ENCODE measurements at regions not wholly inside any gene's neighbourhood (a gene's known extent, or its start where the extent isn't known, plus 50 kb on each side); places are given as distances from the start of the nearest gene placed in this dataset.

DNA sequence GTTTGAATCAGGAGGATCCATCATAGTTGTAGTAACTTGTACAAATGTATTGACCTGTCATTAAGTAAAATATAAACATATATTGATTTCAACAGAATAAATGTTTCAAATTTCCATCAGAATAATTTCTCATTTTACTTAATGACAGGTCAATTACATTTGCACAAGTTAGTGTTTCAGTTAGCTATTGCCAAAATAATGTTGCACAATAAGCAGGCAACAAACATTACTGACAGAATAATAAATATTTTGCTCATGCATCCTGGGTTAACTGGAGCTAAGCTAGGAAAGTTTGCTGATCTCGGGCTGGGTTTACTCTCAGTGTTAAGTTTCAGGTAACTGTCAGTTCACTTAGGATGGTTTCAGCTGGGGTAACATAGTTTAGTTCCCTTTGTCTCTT, 822.4 kb downstream of the KCNT2 start:
- Histone ChIP-seq H3K79me2 (ENCODE audit: insufficient read depth, low read length) (no peaks in the 10 kb centered on the region), H4K20me1 (ENCODE audit: insufficient read depth, low read length) (no peaks in the 10 kb centered on the region), H3K27me3 (ENCODE audit: insufficient read depth, low read length) (no peaks in the 10 kb centered on the region), H3K9me3 (ENCODE audit: low read length) (no peaks in the 10 kb centered on the region), H3F3A (ENCODE audit: insufficient read depth, low read length) (no peaks in the 10 kb centered on the region), H3K4me3 (ENCODE audit: low read depth, low read length, poor library complexity, severe bottlenecking) (no peak overlapping the region), H2AFZ (ENCODE audit: low read length) (no peak overlapping the region), H3K27ac (ENCODE audit: low read depth, low read length, poor library complexity, severe bottlenecking) (no peak overlapping the region), H3K9me2 (ENCODE audit: low read depth, low read length) (no peaks in the 10 kb centered on the region), H3K36me3 (ENCODE audit: insufficient read depth, low read length) (no peaks in the 10 kb centered on the region), H3K4me2 (ENCODE audit: low read length) (no peak overlapping the region), H3K9ac (ENCODE audit: low read length) (no peak overlapping the region), H3K4me1 (ENCODE audit: insufficient read depth, low read length, severe bottlenecking) (no peaks in the 10 kb centered on the region)
- TF ChIP-seq, protein P1, sequence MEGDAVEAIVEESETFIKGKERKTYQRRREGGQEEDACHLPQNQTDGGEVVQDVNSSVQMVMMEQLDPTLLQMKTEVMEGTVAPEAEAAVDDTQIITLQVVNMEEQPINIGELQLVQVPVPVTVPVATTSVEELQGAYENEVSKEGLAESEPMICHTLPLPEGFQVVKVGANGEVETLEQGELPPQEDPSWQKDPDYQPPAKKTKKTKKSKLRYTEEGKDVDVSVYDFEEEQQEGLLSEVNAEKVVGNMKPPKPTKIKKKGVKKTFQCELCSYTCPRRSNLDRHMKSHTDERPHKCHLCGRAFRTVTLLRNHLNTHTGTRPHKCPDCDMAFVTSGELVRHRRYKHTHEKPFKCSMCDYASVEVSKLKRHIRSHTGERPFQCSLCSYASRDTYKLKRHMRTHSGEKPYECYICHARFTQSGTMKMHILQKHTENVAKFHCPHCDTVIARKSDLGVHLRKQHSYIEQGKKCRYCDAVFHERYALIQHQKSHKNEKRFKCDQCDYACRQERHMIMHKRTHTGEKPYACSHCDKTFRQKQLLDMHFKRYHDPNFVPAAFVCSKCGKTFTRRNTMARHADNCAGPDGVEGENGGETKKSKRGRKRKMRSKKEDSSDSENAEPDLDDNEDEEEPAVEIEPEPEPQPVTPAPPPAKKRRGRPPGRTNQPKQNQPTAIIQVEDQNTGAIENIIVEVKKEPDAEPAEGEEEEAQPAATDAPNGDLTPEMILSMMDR (IDR thresholded peaks at IDR 0.05; ENCODE audit: low read length), result no peak
- no peak for TF ChIP-seq EZH2 (IDR thresholded peaks at IDR 0.05; ENCODE audit: borderline replicate concordance, low read length)

DNA sequence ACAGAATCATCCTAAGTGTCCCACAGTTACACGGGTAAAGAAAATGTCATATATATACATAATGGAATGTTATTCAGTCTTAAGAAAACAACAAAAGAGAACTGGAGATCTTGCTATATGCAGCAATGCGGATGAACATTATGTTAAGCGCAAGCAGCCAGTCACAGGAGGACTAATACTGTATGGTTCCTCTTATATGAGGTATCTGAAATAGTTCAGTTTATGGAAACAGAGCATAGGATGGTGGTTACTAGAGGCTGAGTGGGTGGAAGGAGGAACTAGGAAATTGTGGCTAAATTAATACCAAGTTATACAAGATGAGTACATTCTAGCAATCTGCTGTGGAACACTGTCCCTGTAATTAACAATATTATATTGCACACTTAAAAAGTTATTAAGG, 834.3 kb downstream of the KCNT2 start:
- Histone ChIP-seq H2AFZ (ENCODE audit: low read length) (no peak overlapping the region), H3K36me3 (ENCODE audit: insufficient read depth, low read length) (no peaks in the 10 kb centered on the region), H4K20me1 (ENCODE audit: insufficient read depth, low read length) (no peaks in the 10 kb centered on the region), H3K9ac (ENCODE audit: low read length) (no peak overlapping the region), H3K4me3 (ENCODE audit: low read depth, low read length, poor library complexity, severe bottlenecking) (no peak overlapping the region), H3K27ac (ENCODE audit: low read depth, low read length, poor library complexity, severe bottlenecking) (no peak overlapping the region), H3F3A (ENCODE audit: insufficient read depth, low read length) (no peaks in the 10 kb centered on the region), H3K79me2 (ENCODE audit: insufficient read depth, low read length) (no peaks in the 10 kb centered on the region), H3K4me1 (ENCODE audit: insufficient read depth, low read length, severe bottlenecking) (no peaks in the 10 kb centered on the region), H3K9me2 (ENCODE audit: low read depth, low read length) (no peaks in the 10 kb centered on the region), H3K27me3 (ENCODE audit: insufficient read depth, low read length) (no peaks in the 10 kb centered on the region), H3K4me2 (ENCODE audit: low read length) (no peak overlapping the region), H3K9me3 (ENCODE audit: low read length) (no peaks in the 10 kb centered on the region)
- no peak for TF ChIP-seq EZH2 (IDR thresholded peaks at IDR 0.05; ENCODE audit: borderline replicate concordance, low read length)
- TF ChIP-seq, protein P1 (IDR thresholded peaks at IDR 0.05; ENCODE audit: low read length), result no peak

DNA sequence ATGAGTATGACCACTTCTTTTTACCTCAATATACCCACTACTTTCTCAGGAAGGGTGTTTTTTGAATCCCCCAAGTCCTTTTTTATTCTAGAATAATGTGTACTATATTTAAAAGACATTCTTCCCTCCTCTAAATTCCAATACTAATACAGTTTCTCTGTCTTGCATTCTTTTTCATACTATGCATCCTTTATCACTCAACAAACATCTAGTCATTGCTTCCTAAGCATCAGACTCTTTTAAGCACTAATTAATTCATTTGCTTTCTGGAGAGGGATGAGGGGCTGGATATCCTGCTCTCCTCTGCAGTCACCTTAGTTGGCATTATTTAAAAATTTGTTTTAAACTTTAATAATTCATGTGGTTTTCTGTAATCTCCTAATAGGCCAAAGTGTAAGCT, 838.8 kb downstream of the KCNT2 start:
- H2AFZ ChIP-seq (ENCODE audit: low read length), result no peak overlapping the region

More for the DNA sequence above, 838.8 kb downstream of the KCNT2 start:
- TF ChIP-seq EZH2 (IDR thresholded peaks at IDR 0.05; ENCODE audit: borderline replicate concordance, low read length), result no peak
- TF ChIP-seq, protein P1 (IDR thresholded peaks at IDR 0.05; ENCODE audit: low read length), result no peak
- H3K79me2 ChIP-seq (ENCODE audit: insufficient read depth, low read length), result no peaks in the 10 kb centered on the region
- no peak overlapping the region for H3K9ac ChIP-seq (ENCODE audit: low read length)
- H3K27ac ChIP-seq (ENCODE audit: low read depth, low read length, poor library complexity, severe bottlenecking), result no peak overlapping the region
- H3K4me3 ChIP-seq (ENCODE audit: low read depth, low read length, poor library complexity, severe bottlenecking), result no peak overlapping the region
- H3K9me2 ChIP-seq (ENCODE audit: low read depth, low read length), result no peaks in the 10 kb centered on the region
- no peaks in the 10 kb centered on the region for H3K36me3 ChIP-seq (ENCODE audit: insufficient read depth, low read length)
- no peaks in the 10 kb centered on the region for H3K4me1 ChIP-seq (ENCODE audit: insufficient read depth, low read length, severe bottlenecking)
- H3K27me3 ChIP-seq (ENCODE audit: insufficient read depth, low read length), result no peaks in the 10 kb centered on the region
- H4K20me1 ChIP-seq (ENCODE audit: insufficient read depth, low read length), result no peaks in the 10 kb centered on the region
- H3K9me3 ChIP-seq (ENCODE audit: low read length), result no peaks in the 10 kb centered on the region
- no peaks in the 10 kb centered on the region for H3F3A ChIP-seq (ENCODE audit: insufficient read depth, low read length)
- H3K4me2 ChIP-seq (ENCODE audit: low read length), result no peak overlapping the region
